Tibial nerve (tissue), 3 donors: ENCODE measurements at regions not wholly inside any gene's neighbourhood (a gene's known extent, or its start where the extent isn't known, plus 50 kb on each side); places are given as distances from the start of the nearest gene placed in this dataset.

Experiments
- CTCF ChIP-seq, 5 experiments: fragments of 200-600 bp in 3 of 5; fragments of 450-650 bp in 2 of 5; sonication (generic) in 3 of 5; IDR thresholded peaks; one replicate each; pipeline ENCODE4 v1.5.1; 2016 to 2019; ENCODE audit warnings: antibody characterized with exemption in 5 of 5, mild to moderate bottlenecking in 3 of 5, moderate library complexity in 2 of 5
- POLR2A ChIP-seq, 2 donors: fragments of 450-650 bp; IDR thresholded peaks; one replicate each; pipeline ENCODE4 v1.6.1; 2017; ENCODE audit warnings: antibody characterized with exemption in 2 of 2, mild to moderate bottlenecking in 2 of 2, moderate library complexity in 2 of 2

- no peak for TF ChIP-seq CTCF (IDR thresholded peaks at IDR 0.05)
- no peak for TF ChIP-seq POLR2A (IDR thresholded peaks at IDR 0.05)
These were observed 124.3 kb upstream of the TOP3B start for GRCh38 chr22:22106855-22107254.
